ENCODE measurements at regions not wholly inside any gene's neighbourhood (a gene's known extent, or its start where the extent isn't known, plus 50 kb on each side); places are given as distances from the start of the nearest gene placed in this dataset.
"Not testable (repeated sequence)": the region's sequence is repeated elsewhere in the genome, so short reads cannot be mapped to it uniquely, and the experiment has no call there.

DNA sequence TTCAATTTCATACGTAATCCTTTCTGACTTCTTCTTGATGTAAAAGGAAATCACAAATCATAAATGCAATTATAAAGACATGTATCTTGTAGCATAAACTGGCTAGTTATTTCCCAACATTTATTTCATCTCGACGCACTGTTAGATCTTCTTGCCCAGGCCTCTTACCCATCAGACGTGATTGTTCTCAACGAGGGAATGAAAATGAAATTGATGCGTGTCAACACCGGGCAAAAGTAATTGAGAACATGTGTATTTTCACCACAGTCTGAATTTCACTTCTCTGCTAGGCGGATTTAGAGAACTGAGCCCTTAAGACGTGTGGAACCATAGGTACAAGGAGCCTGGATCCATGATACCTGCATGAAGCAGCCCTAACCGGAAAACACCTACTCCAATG lies 519.7 kb downstream of the KCNT2 start:
- no peak for DNase-seq

DNA sequence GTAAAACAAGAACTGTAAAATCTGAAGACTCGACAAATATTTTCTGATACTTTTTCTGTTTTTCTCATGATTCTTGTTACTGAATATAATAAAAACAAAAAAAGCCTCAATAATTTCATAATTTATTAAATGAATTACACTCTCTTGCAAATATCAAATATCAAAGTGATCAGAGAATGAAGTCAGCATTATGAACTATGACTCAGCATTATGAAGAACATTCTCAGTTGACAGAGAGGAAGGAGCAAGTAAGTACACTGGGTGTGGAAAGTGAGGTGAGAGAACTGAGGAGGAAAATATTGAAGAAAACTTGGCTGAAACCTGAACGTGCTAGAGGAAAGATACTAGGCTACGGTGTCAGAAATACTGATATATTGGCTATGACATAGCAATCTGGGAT lies 529.5 kb downstream of the KCNT2 start:
- DNase-seq, result no peak

DNA sequence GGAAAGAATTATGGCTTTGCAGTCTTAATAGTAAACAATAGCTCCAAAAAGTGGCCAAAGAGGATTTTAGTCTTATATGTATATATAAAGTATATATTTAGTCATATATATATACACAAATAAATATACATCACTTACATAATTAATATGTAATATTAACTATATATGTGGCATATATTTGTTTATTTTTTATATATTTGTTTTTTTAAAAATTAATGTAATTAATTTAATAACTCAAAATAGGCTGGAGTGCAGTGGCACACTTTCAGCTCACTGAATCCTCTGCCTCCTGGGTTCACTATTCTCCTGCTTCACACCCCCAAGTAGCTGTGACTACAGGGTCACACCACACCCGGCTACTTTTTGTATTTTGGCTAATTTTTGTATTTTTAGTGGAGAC lies 532.6 kb downstream of the KCNT2 start:
- no peak for DNase-seq

DNA sequence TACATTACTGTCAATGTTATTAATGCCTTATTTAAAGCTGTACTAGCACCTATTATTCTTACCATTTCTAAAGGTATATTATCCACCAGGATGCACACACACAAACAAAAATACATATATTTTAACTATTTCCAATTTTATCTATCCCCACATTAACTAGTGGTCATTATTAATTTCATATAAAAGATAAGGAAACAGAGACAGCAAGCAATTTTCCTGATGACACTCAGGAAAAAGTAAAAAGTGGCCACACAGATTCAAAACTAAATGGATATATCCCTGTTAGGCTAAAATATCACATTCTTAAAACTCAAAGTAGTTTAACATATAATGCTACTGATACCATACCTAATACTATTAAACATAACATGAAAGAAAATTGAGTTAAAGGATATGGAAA lies 534.1 kb downstream of the KCNT2 start:
- no peak for DNase-seq

DNA sequence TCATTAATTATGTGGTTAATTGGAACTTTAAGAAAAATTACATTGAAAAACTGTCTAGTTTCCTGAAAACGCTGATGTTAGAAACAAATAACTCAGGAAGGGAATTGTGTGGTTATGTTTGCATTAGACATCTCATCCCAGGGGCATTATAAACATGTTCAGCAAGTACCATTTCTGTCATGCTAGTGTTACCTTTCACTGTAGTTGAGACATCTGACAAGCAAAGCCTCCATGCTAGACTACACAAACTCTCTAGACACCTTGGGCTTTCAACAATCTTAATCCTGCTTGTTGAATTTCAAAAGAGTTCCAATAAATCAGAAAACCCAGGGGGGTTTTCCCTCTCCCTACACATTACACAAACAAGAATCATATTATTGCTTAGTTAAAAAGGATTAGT lies 536.8 kb downstream of the KCNT2 start:
- DNase-seq, result no peak

DNA sequence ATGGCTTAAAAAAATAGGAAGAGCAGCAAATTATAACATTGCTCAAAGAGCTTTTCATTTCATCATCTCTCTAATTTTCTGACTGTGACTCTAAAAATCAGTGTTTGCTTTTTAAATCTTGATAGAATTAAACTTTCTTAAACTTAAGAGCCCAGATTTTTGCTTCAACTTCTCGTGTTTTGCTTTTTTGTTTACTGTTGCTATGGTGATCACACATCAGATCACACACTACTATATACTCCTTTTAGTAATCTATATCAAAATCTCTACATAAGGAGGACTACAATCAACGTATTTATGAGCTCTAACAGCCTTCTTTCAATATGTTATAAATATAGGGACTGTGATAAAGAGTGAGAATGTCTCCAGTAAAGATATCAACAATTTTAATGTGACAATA lies 537.3 kb downstream of the KCNT2 start:
- DNase-seq, result no peak

DNA sequence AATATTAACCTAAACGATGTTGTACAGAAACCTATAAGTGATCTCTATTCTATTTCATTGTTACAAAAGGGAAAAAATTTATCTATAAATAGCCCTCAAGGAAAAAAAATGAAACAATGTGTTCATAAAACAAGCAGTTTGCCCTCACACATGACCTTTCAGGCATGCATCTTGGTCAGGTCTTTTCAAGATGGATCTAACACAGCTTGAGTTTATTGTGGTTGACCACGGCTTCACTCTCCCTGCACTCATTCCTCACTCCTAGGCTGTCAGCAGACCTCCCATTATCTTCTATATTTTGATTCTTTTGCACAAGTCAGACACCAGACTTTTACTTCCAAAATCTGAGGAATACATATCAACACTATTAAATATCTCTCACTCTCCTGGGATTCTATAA lies 544.3 kb downstream of the KCNT2 start:
- DNase-seq, result no peak

DNA sequence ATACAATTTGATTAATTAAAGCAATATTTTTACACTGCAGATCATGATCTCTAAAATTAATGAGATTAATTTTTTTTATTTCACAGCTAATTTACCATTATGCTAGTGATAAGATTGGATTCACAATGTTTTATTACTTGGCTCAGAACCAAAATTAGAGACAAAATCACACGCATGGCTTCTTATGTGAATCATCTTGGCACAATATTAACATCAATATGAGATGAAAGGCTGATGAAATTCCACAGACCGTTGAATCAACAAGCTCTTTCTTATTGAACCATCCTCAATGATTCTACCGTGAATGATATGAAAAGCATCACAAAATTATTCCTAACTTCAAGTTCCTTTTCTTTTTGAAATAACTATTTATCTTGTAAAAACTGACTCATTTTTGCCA lies 544.9 kb downstream of the KCNT2 start:
- no peak for DNase-seq

DNA sequence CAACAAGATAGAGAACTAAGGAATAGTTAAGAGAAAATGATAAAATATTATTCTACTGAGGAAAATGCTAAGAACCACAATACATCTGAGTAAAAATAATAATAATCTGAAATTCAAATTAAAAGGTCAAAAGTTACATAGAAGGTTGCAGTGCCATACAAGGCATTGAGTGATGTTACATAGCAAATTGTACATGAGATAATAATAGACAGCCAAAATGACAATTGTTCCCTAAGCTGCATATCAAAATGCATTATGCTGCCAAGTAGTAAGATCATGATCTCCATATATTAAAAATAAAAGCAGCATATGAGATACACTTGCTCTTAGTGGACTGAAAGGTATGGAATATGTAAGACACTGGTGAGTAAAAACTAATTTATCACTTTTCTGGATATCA lies 547.7 kb downstream of the KCNT2 start:
- DNase-seq, result no peak

DNA sequence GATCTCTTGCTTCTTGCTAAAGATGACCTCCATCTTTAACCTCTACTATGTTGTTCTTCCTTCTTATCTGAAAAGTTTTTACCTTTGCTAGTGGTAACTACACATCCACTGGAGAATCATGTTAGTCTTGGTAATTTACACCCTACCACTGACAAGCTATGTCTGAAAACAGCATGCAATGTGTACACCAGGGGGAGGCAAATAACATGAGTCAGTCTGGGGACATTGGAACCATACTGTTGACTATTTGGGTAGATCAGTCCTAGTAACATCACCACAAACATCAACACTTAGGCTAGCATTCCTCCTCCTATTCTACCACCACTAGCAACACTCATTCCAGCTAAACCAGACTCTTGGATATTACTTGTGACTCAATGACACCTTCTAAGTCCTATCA lies 549.0 kb downstream of the KCNT2 start:
- no peak for DNase-seq

DNA sequence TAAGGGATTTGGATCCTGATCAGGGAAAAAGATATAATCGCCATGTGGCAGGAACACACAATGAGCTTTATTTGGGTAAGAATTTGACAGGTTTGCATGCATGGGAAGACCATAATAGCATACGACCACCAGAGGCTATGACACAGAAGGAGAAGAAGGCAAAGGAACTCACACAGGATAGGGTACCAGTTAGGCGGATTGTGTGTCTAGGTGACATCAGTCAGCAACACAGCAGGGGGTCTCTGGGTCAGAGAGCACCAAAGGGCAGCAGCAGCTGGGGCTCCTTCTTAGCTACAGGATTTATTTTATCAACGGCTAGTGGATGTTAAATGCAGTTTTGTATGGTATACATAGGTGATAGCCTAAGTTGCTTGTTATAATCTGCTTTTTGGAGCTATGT lies 551.3 kb downstream of the KCNT2 start:
- DNase-seq, result no peak

DNA sequence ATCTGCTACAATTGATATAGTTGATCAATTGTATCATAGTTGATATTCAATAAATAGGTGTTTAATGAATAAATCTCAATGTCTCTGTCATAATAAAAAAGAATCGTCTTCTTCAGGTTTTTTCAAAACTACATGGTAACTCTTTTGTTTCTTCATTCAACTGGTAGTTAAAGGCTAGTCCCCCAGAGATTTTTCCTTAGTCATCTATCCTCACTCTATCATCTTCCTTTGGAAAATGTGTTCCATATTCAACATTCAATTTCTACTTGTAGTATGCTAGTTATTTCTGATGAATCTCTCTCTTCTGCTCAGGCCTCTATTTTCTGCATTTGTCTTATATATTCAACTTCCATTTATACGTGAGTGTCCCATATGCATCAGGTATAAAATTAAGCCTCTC lies 558.8 kb downstream of the KCNT2 start:
- DNase-seq, result no peak

DNA sequence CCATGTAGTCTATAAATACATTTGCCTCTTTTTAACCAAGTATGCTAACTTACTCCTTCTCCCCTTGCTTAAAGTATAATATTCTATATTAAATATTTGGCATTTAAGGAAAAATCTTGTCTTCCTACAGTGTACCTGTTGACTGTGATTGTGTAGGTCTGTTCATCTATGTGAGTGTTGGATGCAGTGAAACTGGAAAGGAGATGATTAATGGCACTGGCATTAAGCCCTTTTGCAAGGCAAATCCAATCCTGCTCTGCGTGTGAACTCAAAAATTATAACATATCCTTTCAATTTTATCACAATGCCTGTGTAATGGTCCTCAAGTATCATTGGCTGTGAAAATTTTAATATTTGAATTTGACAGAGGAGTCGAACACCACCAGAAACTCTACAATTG lies 565.0 kb downstream of the KCNT2 start:
- DNase-seq, result no peak

DNA sequence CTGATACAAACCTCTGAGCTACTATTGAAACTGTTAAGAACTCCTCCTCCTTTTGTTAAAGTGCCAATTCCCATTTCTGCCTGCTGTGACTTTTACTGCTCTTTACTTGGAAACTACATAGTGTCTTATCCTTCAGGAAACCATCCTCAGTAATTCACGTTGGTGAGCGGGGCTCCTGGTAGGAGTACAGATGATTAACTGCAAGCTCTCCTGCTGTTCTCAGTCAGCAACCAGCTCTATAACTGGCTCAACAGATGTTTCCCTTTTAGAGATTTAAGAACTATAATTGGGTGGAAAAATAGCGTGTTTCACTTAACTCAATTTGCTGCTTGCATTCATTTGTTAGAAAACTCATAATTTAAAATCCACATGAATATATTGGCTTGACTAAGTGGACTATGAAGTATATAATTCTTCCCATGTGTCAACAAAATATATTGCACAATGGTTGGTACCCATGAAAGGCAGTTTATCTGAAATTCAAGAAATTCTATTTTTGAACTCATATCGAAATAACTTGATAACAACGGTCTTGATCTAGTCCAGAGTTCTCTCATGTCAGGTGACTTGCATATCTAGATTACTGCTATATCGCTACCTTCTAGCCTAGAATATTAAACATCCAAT lies 574.0 kb downstream of the KCNT2 start:
- DNase-seq, result no peak

DNA sequence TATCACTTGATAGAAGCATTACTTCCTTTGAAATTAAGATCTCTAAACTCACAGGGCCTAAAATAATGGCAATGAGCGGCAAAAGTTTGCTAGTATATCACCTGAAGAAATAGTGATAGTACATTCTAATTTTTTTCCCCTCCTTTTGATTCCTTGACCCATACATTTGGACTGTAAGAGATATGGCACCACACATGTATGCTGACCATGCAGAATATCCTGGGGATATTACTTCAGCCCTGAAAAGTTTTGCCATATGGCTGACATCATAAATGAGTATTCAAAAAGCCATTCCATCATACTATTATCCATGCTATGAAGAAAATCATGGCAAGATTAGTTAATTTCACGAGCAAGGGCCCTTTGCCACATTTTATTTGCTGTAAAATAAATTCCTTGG lies 576.9 kb downstream of the KCNT2 start:
- DNase-seq, result not testable (repeated sequence)

DNA sequence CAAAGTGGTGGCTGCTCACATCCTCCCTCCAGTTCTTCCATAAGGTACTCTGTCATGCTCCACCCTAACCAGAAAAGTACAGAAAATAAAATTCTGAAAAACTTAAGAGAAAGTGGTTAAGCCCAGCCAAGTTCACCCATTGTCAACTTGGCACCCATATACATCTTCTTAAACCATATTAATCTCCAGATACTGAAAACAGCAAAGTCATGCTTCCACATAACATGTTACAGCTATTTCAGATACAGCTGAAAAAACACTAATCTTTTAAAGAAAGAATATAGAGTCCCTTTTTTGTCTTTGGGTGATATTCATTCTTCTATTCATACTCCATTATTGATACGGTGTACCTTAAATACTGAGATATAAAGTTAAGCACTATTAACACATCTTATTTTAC lies 577.8 kb downstream of the KCNT2 start:
- no peak for DNase-seq

DNA sequence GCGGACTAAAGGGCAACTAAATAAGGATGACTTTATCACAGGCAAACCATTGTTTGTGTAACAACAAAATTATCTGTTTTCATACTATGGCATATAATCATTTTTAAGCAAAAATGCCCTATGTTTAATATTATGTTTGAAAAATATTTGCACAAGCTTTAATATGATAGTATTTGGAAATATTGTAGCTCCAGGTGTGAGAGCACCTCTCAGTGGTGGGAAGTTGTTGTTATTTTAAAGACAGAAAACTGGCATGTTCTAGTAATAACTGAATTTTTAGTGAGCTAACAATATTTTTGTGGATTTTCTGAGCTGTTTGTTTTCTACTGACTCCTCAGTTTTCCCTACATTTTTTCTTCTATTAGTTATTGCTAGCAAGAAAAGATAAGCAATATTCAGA lies 578.8 kb downstream of the KCNT2 start:
- DNase-seq, result no peak

DNA sequence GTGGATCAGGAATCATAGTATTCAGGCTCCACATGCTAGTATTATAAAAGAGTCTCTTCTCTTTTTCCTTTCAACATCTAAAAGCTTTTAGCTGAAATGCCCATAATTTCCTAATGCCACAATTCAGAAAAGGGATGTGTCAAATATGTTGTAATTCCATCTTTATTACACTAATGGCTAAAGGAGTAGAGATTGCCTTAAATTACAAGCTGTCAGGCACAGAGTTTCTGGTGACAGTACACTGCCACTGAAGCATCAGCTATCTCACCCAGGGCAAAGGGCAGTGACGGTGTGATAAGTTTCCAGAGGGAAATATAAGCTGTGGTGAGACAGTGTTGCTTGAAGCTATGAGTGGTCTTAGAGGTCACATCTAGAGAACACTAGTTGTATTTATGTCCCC lies 581.1 kb downstream of the KCNT2 start:
- no peak for DNase-seq

DNA sequence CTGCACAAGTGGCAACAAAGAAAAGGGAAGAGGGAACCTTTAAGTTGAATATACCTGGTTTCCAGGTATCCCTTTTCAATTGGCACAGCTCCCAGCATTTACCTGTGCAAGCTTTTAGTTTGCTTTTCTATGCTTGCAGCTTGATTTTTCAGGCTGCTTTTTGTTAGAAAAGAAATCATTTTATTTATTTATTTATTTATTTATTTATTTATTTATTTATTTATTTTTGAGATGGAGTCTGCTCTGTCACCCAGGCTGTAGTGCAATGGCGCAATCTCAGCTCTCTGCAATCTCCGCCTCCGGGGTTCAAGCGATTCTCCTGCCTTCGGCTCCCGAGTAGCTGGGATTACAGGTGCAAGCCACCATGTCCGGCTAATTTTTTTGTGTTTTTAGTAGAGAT lies 587.1 kb downstream of the KCNT2 start:
- DNase-seq, result not testable (repeated sequence)

DNA sequence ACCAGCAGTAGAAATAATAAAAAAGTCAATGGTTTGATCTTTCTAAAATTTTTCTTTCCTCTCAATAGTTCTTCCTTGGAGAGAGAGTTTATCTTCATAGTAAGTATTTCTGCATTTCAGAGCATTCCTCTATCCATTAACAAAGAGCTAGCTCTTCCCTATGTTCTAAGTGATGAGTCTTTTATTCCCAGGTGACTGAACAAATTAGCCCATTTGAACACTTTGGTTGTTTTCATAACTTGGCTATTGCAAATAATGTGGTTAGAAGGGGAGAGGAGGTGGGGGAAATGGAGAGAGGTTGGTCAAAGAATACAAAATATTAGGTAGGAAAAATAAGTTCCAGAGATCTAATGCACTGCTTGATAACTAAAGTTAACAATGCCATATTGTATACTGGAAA lies 598.9 kb downstream of the KCNT2 start:
- no peak for DNase-seq

DNA sequence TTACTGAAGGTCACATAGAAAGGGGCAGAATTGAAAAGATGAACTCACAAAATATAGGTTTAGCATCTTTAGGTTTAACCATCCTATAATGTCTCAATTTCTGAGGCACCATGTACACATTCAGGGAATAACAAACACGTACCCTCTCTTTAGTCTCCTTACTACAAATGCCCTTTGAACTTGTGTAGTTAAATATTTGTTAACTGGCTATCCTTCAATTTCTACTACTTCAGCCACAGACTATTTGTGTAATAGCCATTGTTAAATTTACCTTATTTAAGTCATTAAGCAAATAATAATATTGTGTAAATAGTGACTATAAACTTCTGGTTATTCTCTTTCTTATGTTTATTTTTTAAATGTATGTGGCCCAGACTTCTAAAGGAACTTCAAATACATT lies 600.5 kb downstream of the KCNT2 start:
- no peak for DNase-seq

DNA sequence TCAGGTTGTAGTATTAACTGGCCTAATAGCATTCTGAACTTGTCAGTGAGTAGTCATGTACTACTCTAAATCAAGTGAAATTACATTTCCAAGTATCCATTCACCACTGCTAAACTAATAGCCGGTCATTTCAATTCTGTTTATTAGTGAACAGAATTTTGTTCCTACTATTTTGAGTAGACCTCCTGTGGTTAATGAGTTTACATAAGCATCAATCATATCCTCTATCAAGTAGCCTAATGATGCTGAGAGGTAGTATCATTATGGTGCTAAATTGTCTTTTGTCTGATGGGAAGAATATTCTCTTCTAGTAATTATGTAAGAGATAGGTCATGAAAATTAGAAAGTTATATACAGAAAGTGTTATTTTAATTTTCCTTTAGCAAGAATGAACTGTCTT lies 602.8 kb downstream of the KCNT2 start:
- DNase-seq, result no peak

DNA sequence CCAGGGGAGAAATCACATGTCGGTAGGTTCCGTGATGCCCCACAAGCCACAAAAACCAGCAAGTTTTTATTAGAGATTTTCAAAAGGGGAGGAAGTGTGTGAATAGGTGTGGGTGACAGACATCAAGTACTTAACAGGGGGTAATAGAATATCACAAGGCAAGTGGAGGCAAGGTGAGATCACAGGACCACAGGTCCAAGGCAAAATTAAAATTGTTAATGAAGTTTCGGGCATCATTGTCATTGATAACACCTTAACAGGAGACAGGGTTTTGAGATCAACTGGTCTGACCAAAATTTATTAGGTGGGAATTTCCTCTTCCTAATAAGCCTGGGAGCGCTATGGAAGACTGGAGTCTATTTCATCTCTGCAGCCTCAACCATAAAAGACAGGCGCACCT lies 603.9 kb downstream of the KCNT2 start:
- not testable (repeated sequence) for DNase-seq

DNA sequence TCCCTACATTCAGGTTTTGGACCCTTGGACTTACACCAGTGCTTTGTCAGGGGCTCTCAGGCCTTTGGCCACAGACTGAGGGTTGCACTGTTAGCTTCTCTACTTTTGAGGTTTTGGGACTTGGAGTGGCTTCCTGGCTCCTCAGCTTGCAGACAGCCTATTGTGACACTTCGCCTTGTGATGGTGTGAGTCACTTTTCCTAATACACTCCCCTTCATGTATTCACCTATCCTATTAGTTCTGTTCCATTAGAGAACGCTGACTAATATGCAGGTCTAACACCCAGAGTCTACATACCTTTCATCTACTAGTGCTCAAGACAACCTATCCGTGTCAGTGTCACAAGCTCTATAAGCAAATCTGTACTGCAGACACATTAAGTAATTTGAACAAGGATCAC lies 605.3 kb downstream of the KCNT2 start:
- no peak for DNase-seq

DNA sequence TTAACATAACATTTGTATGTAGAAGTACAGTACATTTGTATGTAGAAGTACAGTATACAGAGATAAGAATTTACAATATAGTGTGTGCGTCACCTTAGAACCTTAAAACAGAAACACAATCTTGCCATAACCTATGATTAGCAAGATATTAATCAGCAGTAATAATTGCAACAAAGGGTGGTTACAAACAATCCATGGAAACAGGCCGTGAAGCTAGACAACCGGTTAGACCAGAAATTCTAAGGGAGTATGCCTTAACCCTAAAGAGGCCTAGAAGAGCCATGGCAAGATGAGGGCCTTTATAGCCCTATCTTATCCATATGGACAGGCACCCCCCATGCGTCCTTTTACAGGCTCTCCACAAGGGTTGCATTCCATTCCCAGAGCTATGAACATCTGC lies 605.9 kb downstream of the KCNT2 start:
- DNase-seq, result not testable (repeated sequence)

DNA sequence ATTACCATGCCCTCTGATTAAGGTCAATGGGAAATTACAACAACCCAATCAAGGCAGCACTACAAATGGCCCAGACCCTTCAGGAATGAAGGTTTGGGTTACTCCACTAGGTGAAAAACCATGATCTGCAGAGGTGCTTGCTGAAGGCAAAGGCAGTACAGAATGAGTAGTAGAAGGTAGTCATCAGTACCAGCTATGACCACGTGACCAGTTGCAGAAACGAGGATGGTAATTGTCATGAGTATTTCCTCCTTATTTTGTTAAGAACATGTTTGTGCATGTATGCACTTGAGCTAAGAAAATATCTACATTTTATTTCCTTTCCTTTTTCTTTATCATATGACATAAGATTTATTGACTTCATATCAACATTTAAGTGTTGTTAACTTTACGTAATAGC lies 607.1 kb downstream of the KCNT2 start:
- no peak for DNase-seq

Measured in activated T-cell treated with anti-CD3 and anti-CD28 coated beads for 4 hours (primary cell).